ENCODE measurements at regions not wholly inside any gene's neighbourhood (a gene's known extent, or its start where the extent isn't known, plus 50 kb on each side); places are given as distances from the start of the nearest gene placed in this dataset.
"Not testable (repeated sequence)": the region's sequence is repeated elsewhere in the genome, so short reads cannot be mapped to it uniquely, and the experiment has no call there.

DNA sequence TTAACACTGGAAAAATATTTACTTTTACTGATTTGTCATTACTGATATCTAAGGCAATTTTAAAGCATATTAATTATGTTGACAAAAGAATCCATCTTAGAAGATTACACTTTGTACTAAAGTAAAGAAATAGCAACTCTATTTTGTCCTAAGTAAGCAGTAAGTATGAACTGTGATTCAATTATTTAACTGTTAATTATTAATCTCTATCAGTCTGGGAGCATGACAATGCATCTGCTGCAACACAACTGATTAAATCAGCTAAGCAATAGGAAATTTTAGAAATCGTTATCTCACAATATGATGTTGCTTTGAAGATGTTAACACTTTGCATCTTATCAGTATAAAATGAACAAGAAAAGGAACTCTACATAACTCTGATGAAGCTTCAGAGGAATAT, 172.3 kb downstream of the DPY19L2 start (continued):
- TF ChIP-seq, protein P1, sequence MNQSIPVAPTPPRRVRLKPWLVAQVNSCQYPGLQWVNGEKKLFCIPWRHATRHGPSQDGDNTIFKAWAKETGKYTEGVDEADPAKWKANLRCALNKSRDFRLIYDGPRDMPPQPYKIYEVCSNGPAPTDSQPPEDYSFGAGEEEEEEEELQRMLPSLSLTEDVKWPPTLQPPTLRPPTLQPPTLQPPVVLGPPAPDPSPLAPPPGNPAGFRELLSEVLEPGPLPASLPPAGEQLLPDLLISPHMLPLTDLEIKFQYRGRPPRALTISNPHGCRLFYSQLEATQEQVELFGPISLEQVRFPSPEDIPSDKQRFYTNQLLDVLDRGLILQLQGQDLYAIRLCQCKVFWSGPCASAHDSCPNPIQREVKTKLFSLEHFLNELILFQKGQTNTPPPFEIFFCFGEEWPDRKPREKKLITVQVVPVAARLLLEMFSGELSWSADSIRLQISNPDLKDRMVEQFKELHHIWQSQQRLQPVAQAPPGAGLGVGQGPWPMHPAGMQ (IDR thresholded peaks at IDR 0.05; ENCODE audit: borderline replicate concordance), result no peak

DNA sequence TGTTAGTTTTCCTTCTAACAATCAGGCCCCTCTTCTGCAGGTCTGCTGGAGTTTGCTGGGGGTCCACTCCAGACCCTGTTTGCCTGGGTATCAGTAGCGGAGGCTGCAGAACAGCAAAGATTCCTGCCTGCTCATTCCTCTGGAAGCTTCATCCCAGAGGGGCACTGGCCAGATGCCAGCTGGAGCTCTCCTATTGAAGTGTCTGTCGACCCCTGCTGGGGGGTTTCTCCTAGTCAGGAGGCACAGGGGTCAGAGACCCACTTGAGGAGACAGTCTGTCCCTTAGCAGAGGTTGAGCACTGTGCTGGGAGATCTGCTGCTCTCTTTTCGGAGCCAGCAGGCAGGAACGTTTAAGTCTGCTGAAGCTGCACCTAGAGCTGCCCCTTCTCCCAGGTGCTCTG, 174.9 kb downstream of the DPY19L2 start:
- DNase-seq (ENCODE audit: low read depth, low spot score); H3K27ac ChIP-seq (ENCODE audit: control insufficient read depth, insufficient read depth); BruUV-seq (replicated peaks); H3K9me3 ChIP-seq (replicated peaks; ENCODE audit: control insufficient read depth, insufficient read depth, low read length); H3K4me1 ChIP-seq (ENCODE audit: control insufficient read depth, insufficient read depth, low read length); RAD21 ChIA-PET (ENCODE audit: unreplicated experiment); H4K20me1 ChIP-seq (ENCODE audit: control insufficient read depth, insufficient read depth); SMC1A ChIA-PET (ENCODE audit: uncharacterized antibody, unreplicated experiment); H3K9ac ChIP-seq (ENCODE audit: control insufficient read depth, insufficient read depth, low read length); in situ Hi-C loops (cut with MboI); H3K36me3 ChIP-seq (ENCODE audit: control insufficient read depth in 2 of 2, insufficient read depth in 2 of 2, low read length in 1 of 2); H2AFZ ChIP-seq (ENCODE audit: control insufficient read depth, low read depth, low read length); H3K4me3 ChIP-seq; FAIRE-seq; H3K4me2 ChIP-seq (ENCODE audit: control insufficient read depth, insufficient read depth); H3K79me2 ChIP-seq (ENCODE audit: control insufficient read depth, insufficient read depth, low read length); POLR2A ChIA-PET; CTCF ChIA-PET; H3K27me3 ChIP-seq (replicated peaks in 1 of 2; ENCODE audit: control insufficient read depth in 2 of 2, insufficient read depth in 2 of 2, low read length in 1 of 2); intact Hi-C loops (cut with micrococcal nuclease; ENCODE audit: unreplicated experiment); ATAC-seq: not testable (repeated sequence)
- 45% methylated on average over 4 of the region's 4 CpGs for WGBS (ENCODE audit: insufficient coverage, insufficient replicate concordance, low lambda C conversion rate, missing lambda C conversion rate)

DNA sequence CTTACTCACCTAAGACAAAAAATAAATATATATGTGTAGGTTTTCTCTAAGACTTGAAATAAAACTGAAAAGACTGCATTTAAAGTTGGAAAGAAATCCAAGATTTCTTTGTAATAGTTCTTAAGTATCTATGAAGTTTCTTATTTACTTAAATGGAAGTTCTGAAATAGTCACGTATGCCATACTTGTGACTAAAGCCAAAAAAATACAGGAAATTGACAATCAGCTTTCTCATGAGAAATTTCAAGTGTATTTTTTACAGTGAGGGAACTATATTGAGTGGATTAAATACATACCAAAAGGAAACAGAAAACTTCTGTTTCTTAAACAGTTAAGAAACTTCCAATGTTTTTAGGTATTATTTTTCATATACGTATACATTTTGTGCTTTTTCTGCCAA, 188.1 kb downstream of the DPY19L2 start:
- no peak for FAIRE-seq
- BruUV-seq (replicated peaks), result no TSS peak
- ChIA-PET SMC1A (ENCODE audit: uncharacterized antibody, unreplicated experiment) (no interaction called here), POLR2A (no interaction called here), CTCF (no interaction called here), RAD21 (ENCODE audit: unreplicated experiment) (no interaction called here)
- Histone ChIP-seq H3K4me3 (no peak overlapping the region), H3K4me2 (ENCODE audit: control insufficient read depth, insufficient read depth) (no peak overlapping the region), H4K20me1 (ENCODE audit: control insufficient read depth, insufficient read depth) (no peaks in the 10 kb centered on the region), H3K27ac (ENCODE audit: control insufficient read depth, insufficient read depth) (no peak overlapping the region), H3K36me3 (ENCODE audit: control insufficient read depth in 2 of 2, insufficient read depth in 2 of 2, low read length in 1 of 2) (no peaks in the 10 kb centered on the region), H2AFZ (ENCODE audit: control insufficient read depth, low read depth, low read length) (no peak overlapping the region; the same call in 1 of the 2 replicates), H3K4me1 (ENCODE audit: control insufficient read depth, insufficient read depth, low read length) (no peaks in the 10 kb centered on the region), H3K79me2 (ENCODE audit: control insufficient read depth, insufficient read depth, low read length) (no peaks in the 10 kb centered on the region), H3K9ac (ENCODE audit: control insufficient read depth, insufficient read depth, low read length) (no peak overlapping the region), H3K9me3 (replicated peaks; ENCODE audit: control insufficient read depth, insufficient read depth, low read length) (no peaks in the 10 kb centered on the region), H3K27me3 (replicated peaks in 1 of 2; ENCODE audit: control insufficient read depth in 2 of 2, insufficient read depth in 2 of 2, low read length in 1 of 2) (no peaks in the 10 kb centered on the region)
- 0 out of 3 replicates have a peak, but pooled peaks have one; percentile 14 for ATAC-seq
- TF ChIP-seq HDGF (IDR thresholded peaks at IDR 0.05) (no peak), CREM (IDR thresholded peaks at IDR 0.05; ENCODE audit: low read depth) (no peak), ZBED1 (IDR thresholded peaks at IDR 0.05; ENCODE audit: borderline replicate concordance) (no peak), ZNF207 (IDR thresholded peaks at IDR 0.05; ENCODE audit: borderline replicate concordance) (no peak), EGR1 (IDR thresholded peaks at IDR 0.05; ENCODE audit: borderline replicate concordance in 1 of 2, low read depth in 2 of 2, low read length in 2 of 2) (no peak), BRCA1 (IDR thresholded peaks at IDR 0.05; ENCODE audit: low read depth, low read length) (no peak), TAF1 (IDR thresholded peaks at IDR 0.05; ENCODE audit: borderline replicate concordance, low read depth, low read length) (no peak), RAD51 (IDR thresholded peaks at IDR 0.05) (no peak)
- TF ChIP-seq, protein P2, sequence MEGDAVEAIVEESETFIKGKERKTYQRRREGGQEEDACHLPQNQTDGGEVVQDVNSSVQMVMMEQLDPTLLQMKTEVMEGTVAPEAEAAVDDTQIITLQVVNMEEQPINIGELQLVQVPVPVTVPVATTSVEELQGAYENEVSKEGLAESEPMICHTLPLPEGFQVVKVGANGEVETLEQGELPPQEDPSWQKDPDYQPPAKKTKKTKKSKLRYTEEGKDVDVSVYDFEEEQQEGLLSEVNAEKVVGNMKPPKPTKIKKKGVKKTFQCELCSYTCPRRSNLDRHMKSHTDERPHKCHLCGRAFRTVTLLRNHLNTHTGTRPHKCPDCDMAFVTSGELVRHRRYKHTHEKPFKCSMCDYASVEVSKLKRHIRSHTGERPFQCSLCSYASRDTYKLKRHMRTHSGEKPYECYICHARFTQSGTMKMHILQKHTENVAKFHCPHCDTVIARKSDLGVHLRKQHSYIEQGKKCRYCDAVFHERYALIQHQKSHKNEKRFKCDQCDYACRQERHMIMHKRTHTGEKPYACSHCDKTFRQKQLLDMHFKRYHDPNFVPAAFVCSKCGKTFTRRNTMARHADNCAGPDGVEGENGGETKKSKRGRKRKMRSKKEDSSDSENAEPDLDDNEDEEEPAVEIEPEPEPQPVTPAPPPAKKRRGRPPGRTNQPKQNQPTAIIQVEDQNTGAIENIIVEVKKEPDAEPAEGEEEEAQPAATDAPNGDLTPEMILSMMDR (IDR thresholded peaks at IDR 0.05 in 2 of 3, conservative IDR thresholded peaks at IDR 0.05 in 1 of 3; ENCODE audit: control insufficient read depth in 2 of 3, extremely low read depth in 1 of 3, insufficient read depth in 1 of 3, low read depth in 3 of 3, low read length in 3 of 3), result no peak
- in situ Hi-C loops (cut with MboI), result no loop called here
- intact Hi-C loops (cut with micrococcal nuclease; ENCODE audit: unreplicated experiment), result no loop called here
- DNase-seq (ENCODE audit: low read depth, low spot score), result no peak
- 16% methylated on average over 2 of the region's 2 CpGs for WGBS (ENCODE audit: insufficient coverage, insufficient replicate concordance, low lambda C conversion rate, missing lambda C conversion rate)

Measured in GM12878 (cell line).